Smooth muscle cell (in vitro differentiated cells): ENCODE measurements at regions not wholly inside any gene's neighbourhood (a gene's known extent, or its start where the extent isn't known, plus 50 kb on each side); places are given as distances from the start of the nearest gene placed in this dataset.

Experiments
- DNase-seq: peaks from one replicate; lab custom pipeline; 2025; ENCODE audit not compliant: unreplicated experiment; lab: John Stamatoyannopoulos, UW
- H2AFZ ChIP-seq: fragments of 200-600 bp; sonication (generic); 2 replicates; pipeline ENCODE4 v1.6.0; 2016; ENCODE audit warnings: antibody characterized with exemption, low read depth, mild to moderate bottlenecking
- H3F3A ChIP-seq: fragments of 200-600 bp; sonication (generic); 2 replicates; pipeline ENCODE4 v1.6.0; 2017; ENCODE audit warnings: antibody characterized with exemption, low read depth
- H3K27ac ChIP-seq: fragments of 200-600 bp; sonication (generic); 2 replicates; pipeline ENCODE4 v1.5.1; 2016; ENCODE audit warnings: low read depth, mild to moderate bottlenecking
- H3K27me3 ChIP-seq: fragments of 200-600 bp; sonication (generic); 2 replicates; pipeline ENCODE4 v1.6.1; 2016; ENCODE audit warnings: low read depth, mild to moderate bottlenecking
- H3K36me3 ChIP-seq: fragments of 200-600 bp; sonication (generic); 2 replicates; pipeline ENCODE4 v1.5.1; 2016; ENCODE audit warnings: low read depth
- H3K4me1 ChIP-seq: fragments of 200-600 bp; sonication (generic); 2 replicates; pipeline ENCODE4 v1.5.1; 2016; ENCODE audit warnings: low read depth
- H3K4me2 ChIP-seq: fragments of 200-600 bp; sonication (generic); 2 replicates; pipeline ENCODE4 v1.6.0; 2016; ENCODE audit warnings: mild to moderate bottlenecking
- H3K4me3 ChIP-seq: fragments of 200-600 bp; sonication (generic); 2 replicates; pipeline ENCODE4 v1.5.1; 2016; ENCODE audit warnings: mild to moderate bottlenecking
- H3K79me2 ChIP-seq: fragments of 200-600 bp; sonication (generic); 2 replicates; pipeline ENCODE4 v1.6.0; 2016; ENCODE audit warnings: low read depth, mild to moderate bottlenecking
- H3K9ac ChIP-seq: fragments of 200-600 bp; sonication (generic); 2 replicates; pipeline ENCODE4 v1.6.0; 2016; ENCODE audit warnings: low read depth
- H3K9me3 ChIP-seq: fragments of 200-600 bp; sonication (generic); replicated peaks from 2 replicates; pipeline ENCODE4 v1.5.1; 2016; ENCODE audit warnings: low read depth
- H4K20me1 ChIP-seq: fragments of 200-600 bp; sonication (generic); 2 replicates; pipeline ENCODE4 v1.6.0; 2016; ENCODE audit warnings: low read depth
- CTCF ChIP-seq: fragments of 200-600 bp; sonication (generic); IDR thresholded peaks from 2 replicates; pipeline ENCODE4 v1.5.1; 2017; ENCODE audit warnings: borderline replicate concordance, mild to moderate bottlenecking, antibody characterized with exemption; ENCODE audit not compliant: insufficient read depth, poor library complexity, severe bottlenecking
- WGBS: methylation state at CpG from one replicate; pipeline ENCODE4 v1.1.7; 2016; ENCODE audit warnings: low lambda C conversion rate; 5-methylcytosine and 5-hydroxymethylcytosine counted together

DNA sequence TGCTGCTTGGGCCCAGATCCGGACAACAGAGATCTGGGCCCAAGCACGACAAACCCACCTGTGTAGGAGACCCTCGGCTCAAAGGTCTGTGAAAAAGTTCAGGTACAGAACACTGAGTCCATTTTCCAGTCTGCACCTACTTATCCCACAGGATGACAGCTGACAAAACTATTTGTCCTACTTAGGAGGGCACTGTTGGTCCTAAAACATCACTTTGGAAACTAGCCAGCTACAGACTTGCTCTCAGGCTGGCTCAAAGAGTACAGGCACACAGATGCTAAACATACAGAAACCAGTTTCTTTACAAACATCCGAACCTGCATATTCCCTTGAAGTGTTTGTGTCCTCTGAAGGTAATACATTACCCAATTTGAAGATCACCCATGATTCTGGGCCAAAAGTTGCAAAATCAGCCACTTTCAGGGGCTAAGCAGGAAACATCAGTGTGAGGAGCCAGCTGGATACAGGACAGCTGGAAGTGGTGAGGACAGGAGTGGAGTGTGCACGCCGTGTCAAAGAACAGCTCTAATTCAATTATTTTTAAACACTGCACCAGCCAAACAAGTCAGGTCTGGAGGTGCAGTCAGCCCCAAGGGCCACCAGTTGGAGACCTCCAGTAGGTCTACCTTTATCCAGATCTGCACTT, 88.5 kb downstream of the NOC3L start:
- no peaks in the 10 kb centered on the region for H3F3A ChIP-seq
- H3K79me2 ChIP-seq = no peaks in the 10 kb centered on the region
- H2AFZ ChIP-seq = no peak overlapping the region
- H3K27me3 ChIP-seq = no peaks in the 10 kb centered on the region
- WGBS = 99% methylated on average over 6 of the region's 6 CpGs
- H3K4me1 ChIP-seq = no peaks in the 10 kb centered on the region
- no peak overlapping the region for H3K4me3 ChIP-seq
- H3K27ac ChIP-seq = no peak overlapping the region
- H3K4me2 ChIP-seq = no peak overlapping the region
- no peak for DNase-seq
- H3K9ac ChIP-seq = no peak overlapping the region
- no peaks in the 10 kb centered on the region for H4K20me1 ChIP-seq
- TF ChIP-seq CTCF = no peak
- no peaks in the 10 kb centered on the region for H3K36me3 ChIP-seq
- no peaks in the 10 kb centered on the region for H3K9me3 ChIP-seq

DNA sequence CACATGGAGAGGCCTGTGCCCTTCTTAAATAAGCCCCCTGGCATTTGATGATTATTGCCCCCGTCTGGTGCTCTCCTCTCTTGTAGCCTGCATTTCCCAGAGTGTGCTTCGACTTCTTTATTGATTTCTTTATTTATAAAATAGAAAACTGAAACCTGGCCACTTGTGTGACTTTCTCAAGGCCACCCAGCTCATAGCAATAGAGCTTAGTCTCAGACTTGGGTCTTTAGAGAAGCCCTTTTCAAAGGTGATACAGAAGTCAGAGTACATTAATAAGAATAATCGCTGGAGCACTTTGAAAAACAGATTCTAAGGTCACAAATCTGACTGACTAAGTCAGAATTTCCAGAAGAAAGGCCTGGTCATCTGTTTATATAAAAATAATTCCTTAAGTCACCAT, 86.6 kb downstream of the NOC3L start:
- Histone ChIP-seq H2AFZ (no peak overlapping the region), H3K4me3 (no peak overlapping the region), H3K27ac (no peak overlapping the region), H3F3A (no peaks in the 10 kb centered on the region), H3K27me3 (no peaks in the 10 kb centered on the region), H3K79me2 (no peaks in the 10 kb centered on the region), H3K4me2 (no peak overlapping the region), H3K9me3 (no peaks in the 10 kb centered on the region), H3K36me3 (no peaks in the 10 kb centered on the region), H3K4me1 (no peaks in the 10 kb centered on the region), H3K9ac (no peak overlapping the region), H4K20me1 (no peaks in the 10 kb centered on the region)
- WGBS = 81% methylated on average over 3 of the region's 3 CpGs
- TF ChIP-seq CTCF = no peak
- no peak for DNase-seq

DNA sequence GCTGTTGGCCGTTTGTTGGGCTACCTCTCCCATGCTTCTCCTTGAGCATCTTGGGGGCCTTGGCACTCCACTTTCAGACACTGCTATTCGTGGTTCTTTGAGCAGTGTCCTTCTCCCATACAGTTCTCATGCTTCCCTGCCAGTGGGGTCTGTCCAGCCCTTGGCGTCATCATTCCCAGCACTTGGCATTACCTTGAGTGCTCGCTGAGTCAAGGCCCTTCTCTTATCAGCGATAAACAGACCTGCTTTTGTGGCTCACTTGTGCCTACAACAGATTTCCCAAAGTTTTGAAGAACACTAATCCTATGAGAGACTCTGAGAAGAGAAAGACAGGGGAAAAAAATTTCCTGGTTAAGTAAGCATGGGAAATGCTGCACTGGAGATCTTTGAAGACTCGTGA, 85.3 kb downstream of the NOC3L start:
- H3F3A ChIP-seq = no peaks in the 10 kb centered on the region
- WGBS = 88% methylated on average over 6 of the region's 6 CpGs
- no peaks in the 10 kb centered on the region for H4K20me1 ChIP-seq
- H3K4me1 ChIP-seq = no peaks in the 10 kb centered on the region
- H3K9ac ChIP-seq = no peak overlapping the region
- no peak overlapping the region for H2AFZ ChIP-seq
- no peak overlapping the region for H3K4me3 ChIP-seq
- H3K79me2 ChIP-seq = no peaks in the 10 kb centered on the region
- no peak overlapping the region for H3K27ac ChIP-seq
- H3K27me3 ChIP-seq = no peaks in the 10 kb centered on the region
- H3K4me2 ChIP-seq = no peak overlapping the region
- DNase-seq = no peak
- H3K9me3 ChIP-seq = no peaks in the 10 kb centered on the region
- TF ChIP-seq CTCF = no peak
- H3K36me3 ChIP-seq = no peaks in the 10 kb centered on the region
